Hematopoietic multipotent progenitor cell treated with erythropoietin and hydrocortisone succinate and interleukin-3 and kit ligand, for 17 days (in vitro differentiated cells): ENCODE measurements at regions not wholly inside any gene's neighbourhood (a gene's known extent, or its start where the extent isn't known, plus 50 kb on each side); places are given as distances from the start of the nearest gene placed in this dataset.

Source experiments
- DNase-seq: peaks from one replicate; pipeline ENCODE4 v3.0.0-alpha.2; 2015; ENCODE audit warnings: low spot score

- no peak for DNase-seq
Observed at GRCh38 chr3:74506246-74506645, 108.2 kb downstream of the CNTN3 start.

- no peak for DNase-seq
Observed at GRCh38 chr3:74501007-74501406, 113.5 kb downstream of the CNTN3 start.

DNA sequence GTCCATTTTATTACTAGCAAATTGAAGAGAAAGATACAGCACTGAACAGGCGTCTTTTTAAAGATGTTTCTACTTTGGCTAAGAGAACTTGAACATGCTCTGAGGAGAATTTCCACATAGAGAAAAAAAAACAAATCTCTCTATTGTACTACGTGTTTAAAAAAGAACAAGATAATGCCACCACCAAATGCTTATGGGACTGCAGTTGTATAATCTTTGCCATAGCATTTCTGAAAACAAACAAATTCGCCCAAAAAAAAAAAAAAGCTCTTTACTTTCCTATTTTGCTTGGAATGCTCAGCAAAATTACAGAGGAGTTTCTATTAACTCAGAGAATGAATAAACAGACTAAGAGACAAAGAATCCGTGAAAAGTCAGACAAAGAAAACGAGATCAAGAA is 114.2 kb downstream of the CNTN3 start:
- no peak for DNase-seq

GRCh38 chr3:74491874-74492273 is 122.6 kb downstream of the CNTN3 start:
- no peak for DNase-seq

DNA sequence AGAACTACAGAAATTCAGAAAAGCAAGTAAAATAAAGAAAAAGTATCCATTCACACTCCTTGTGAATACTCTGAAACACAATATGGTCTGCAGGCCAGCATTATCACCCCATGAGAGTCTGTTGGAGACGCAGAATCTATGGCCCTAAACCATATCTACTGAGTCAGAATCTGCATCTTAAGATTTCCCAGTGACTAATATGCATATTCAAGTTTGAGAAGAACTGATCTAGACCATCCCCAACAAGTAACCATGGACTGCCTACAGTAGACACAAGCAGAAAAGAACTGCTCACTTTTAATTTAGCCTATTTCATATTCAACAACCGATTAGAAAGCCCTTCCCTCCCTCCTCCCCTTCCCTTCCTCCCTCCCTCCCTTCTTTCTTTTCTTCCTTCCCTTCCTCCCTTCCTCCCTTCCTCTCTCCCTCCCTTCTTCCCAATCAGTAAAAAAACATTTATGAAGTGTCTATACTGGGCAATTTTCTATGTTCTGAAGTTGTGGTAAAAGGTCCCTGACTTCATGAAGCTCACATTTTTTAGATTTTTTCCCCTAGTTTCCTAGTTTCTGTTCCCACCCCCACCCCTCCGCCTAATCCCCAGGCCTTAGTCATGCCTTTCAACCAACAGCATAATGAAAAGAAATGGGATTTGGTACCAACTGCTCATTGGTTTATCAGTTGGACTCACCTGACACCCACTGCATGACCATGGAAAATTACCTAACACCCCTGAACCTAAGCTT is 125.2 kb downstream of the CNTN3 start:
- no peak for DNase-seq

DNA sequence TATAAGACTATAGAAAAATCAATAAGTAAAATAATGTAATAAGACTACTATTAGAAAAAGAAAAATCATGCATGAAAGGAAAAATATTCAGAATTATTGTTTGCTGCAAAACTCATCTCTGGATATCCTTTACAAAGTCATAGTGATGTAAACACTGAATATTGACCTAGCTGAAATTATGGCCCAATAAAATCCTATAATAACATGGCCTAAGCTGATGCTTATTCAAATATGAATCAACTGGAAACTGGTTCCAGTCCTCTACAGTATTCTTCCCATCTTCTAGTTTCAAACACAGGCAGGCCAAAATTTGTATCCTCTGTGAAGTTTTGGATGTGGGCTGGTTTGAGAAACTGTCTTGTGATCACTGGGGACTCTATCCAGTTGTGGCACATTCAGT is 134.5 kb downstream of the CNTN3 start:
- no peak for DNase-seq

DNA sequence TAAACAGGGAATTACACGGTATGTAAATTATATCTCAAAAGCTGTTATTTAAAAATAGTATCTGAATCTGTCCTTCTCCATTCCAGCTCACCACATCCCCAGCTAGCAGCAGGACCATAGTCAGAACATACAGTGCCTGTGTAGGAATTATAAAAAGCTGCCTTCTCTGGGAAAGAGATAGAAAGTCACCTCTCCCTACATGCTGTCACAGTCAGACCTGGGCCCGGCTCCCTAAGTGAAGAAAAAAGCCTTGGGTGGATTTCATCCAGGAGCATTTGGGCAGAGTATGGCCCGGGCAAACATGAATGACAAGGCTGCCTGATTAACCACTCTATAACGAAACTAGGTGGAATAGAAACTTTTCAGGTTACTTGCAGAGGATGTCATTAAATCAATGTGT is 144.1 kb downstream of the CNTN3 start:
- no peak for DNase-seq

GRCh38 chr3:74469713-74470112 is 144.7 kb downstream of the CNTN3 start:
- DNase-seq: no peak

DNA sequence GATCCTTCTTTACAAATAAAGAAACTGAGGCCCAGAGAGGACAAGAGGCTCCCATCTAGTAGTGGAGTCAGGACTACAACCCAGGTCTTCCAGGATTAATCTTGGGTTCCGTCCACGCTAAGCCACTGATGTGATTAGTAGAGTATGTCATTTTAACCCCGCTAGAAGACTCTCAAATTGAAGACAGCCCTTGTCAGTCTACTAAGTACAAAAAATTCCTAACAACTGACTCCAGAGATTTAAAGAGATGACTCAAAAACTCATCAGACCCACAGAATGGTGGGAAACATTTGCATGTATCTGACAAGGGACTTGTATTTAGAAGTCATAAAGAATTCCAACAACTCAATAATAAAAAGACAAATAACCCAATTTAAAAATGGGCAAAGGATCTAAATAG is 145.3 kb downstream of the CNTN3 start:
- no peak for DNase-seq

GRCh38 chr3:74465715-74466410 is 148.6 kb downstream of the CNTN3 start:
- no peak for DNase-seq

DNA sequence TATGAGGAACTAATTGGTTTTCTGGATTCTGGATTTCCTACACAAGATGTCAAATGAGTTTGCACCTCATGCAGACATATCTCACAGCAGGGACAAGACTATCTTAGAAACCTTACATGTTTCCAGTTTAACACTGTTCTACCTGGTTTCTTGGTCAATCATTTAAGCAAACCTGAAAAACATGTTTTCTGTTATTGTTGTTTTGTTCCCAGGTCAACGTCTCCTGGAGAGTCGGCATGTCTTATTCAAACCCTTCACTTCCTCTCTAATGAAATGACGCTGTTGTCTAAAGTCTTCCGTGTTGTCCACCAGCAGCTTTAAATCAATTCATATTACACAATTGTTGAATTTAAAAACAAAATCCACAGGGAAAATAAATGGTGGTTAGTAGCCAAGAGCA is 150.9 kb downstream of the CNTN3 start:
- DNase-seq: no peak

GRCh38 chr3:74456166-74456565 is 158.3 kb downstream of the CNTN3 start:
- DNase-seq: no peak

GRCh38 chr3:74447221-74447620 is 167.2 kb downstream of the CNTN3 start:
- DNase-seq: no peak

- no peak for DNase-seq
Observed at GRCh38 chr3:74445541-74445940, 168.9 kb downstream of the CNTN3 start.

GRCh38 chr3:74443102-74443501 is 171.4 kb downstream of the CNTN3 start:
- DNase-seq: no peak

- DNase-seq: no peak
Observed at GRCh38 chr3:74442683-74443082, 171.8 kb downstream of the CNTN3 start.

DNA sequence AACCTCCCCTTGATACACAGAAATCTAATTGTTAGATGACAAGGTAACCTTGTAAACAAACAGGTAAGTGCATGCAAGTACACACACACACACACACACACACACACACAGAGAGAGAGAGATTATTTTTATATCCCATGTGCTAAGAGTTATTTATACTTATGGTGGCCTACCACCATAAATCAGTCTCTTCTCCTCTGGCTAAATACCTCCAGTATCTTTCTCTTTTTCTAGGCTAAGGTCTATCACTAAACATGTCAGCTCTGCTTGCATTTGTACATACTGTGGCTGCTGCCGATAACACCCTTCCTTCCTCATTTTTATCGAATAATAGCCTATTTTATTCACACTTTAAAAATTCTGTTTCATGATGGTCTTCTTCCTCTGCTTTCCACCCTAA is 172.4 kb downstream of the CNTN3 start:
- DNase-seq: no peak

DNA sequence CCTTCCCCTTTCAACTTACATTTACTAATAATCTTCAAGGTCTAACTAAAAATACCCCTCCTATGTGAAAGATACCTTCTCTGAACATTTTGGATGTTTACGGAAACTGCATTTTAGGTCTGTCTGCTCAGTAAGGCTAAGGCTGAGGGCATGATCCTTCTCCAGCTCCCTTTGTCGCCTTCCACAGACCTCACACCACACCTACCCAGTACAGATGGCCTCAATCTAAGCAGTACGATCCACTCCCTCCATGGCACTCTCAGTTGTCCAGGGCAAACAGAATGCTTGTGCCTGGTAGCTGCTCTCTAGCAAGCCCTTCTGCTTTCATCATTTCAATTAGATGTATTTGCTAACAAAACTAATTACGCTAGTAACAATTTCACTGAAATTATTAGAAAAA is 178.3 kb downstream of the CNTN3 start:
- DNase-seq: no peak

DNA sequence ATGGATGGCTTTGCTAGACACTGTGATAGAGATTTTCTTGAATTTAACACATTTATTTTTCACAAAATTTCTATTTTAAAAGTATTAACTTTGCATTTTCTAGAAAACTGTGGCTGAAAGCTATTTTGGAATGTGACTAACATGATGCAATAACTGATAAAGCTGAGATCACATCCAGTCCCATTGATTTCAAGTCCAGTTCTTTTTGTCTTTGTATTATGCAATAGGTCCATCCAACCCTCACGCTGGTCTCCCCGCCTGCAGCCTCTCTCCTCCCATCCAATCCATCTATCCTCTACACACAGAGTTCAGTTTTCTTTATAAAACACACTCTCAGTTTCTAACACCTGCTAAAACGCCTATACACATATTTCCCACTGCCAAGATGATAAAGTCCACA is 178.8 kb downstream of the CNTN3 start:
- DNase-seq: no peak

- DNase-seq: no peak
Observed at GRCh38 chr3:74434406-74434805, 180.1 kb downstream of the CNTN3 start.

DNA sequence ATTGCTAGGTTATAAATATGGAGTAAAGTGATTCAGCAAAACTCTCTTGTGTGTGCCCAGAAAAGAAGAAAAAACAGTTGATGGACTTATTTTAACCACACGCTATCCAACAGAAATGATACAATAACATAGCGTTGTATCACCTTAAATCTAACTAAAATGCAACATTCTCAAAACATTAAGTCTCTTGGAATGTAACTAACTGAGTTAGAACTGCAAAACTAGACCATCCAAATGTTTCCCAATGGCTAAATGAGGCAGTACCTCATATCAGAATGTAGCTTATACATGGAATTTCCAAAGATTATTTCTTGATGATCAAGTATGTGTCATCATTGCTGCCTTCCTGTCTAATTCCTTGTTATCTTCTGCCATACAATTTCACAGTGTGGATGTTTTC is 187.9 kb downstream of the CNTN3 start:
- no peak for DNase-seq

DNA sequence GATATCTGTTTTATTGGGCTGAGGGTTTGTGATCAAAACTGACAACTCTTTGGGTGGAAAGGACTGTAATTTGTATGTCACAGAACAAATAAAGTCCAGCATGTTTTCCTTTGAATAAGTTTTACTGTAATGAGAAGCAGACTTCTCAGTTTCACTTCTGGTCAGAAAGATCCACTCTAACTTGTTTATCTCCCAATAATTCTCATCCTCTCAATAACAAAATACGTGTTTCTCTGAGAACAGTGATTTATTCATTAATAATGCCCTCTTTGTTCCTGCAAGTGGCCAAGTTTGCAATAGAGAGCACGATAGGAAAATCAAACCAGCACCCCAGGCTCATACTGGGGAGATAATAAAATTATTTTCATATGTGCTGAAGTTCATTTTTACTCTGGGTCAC is 190.6 kb downstream of the CNTN3 start:
- DNase-seq: no peak

DNA sequence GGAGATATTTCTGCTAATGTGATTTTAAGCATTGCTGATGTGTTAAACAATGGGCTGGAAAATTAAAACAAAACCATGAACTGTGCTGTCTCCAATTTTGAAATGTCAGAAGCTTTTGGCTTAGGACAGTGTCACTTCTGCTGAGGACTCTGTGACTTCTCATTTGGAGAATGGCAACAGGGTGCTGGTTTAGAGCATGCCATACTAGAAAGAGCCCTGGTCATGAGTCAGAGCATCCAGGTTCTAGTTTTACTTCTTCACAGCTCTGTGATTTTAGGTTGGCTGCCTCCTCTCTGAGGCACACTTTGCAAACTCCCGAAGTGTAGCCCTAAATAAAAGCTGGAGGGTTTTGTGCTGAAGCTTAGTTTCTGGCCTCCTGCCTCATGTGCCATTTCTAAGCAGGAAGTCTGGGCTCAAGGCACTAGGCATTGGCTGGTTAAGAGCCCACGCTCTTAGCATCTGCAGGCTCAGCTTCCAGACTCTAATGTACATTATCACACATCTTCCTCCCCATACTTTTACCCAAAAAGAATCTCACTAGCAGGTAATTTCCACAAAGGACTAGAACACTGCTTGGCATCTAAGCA is 193.8 kb downstream of the CNTN3 start:
- DNase-seq: no peak

DNA sequence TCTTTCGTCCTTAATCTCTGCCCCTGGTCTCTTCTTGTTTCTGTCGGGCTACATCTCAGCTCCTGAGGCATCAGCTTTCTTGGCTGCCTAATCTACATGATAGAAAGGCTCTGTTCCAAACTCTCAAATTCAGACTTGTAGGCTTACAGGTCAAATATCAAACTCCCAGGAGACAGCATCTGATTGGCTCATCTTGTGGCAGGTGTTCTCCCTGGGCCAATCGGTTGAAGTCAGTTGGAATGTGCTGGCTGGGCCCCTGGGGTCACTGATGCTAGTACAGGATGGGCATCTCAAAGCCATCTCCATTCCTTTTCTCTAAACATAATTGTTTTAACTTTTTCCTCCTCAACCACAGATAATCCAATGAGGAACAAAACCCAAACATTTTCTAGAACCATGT is 198.7 kb downstream of the CNTN3 start:
- no peak for DNase-seq
